ENCODE measurements at regions not wholly inside any gene's neighbourhood (a gene's known extent, or its start where the extent isn't known, plus 50 kb on each side); places are given as distances from the start of the nearest gene placed in this dataset.
A peak's percentile ranks its signal among the peaks of the same experiment; 100 is the strongest.

DNA sequence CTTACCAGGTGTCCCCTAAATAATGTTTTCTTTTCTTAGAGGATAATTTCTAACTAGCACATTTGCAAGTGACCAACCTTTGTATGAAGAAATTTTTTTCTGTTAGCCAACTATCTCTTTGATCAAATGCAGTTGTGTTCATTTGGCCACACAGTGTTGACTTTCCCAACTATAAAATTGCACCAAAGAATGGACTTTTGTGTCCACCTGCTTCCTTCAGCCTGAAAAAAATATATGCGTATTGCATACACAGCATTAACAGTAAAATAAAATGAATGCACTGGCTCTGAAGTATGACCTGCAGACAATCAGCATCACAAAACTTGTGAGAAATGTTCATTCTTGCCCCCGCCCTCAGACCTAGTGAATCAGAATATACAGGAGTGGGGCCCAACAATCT lies 342.0 kb downstream of the SEC23A start:
- DNase-seq = no peak

DNA sequence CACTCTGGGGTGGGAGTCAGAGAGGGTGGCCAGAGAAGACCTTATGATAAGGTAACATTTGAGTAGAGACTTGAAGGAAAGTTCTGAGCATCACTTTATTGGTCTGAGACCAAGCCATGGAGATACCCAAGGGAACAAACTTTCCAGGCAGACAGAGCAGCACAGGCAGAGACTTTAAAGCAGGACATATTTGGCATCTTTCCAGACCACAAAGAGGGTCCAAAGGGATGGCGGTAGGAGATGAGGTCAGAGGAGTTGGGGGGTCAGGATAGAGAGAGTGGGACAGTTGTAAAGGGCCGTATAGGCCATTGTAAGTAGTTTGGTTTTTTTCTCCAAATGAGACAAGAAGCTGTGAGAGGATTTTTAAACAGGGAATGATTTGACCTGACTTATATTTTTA lies 344.4 kb downstream of the SEC23A start:
- no peak for DNase-seq

GRCh38 chr14:38755036-38755435 lies 348.0 kb downstream of the SEC23A start:
- no peak for DNase-seq

DNA sequence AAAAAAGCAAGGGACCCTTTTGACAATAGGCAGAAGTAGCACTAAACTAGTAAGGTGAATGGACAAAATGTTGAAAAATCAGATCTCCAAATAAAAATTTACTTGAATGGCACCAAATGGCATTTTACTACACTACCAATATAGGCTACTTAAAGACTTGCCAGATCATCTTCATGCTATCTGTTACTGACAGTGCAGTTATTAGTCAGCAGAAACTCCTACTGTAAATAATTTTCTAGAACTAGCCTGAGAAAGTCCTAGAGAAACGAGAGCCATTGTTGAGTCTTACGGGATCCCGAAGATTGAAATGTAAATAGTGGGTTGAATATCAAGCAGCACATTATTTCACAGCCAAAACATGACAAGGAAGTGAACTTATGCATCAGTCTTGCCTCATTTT lies 350.3 kb downstream of the SEC23A start:
- DNase-seq = no peak

GRCh38 chr14:38752341-38752740 lies 350.7 kb downstream of the SEC23A start:
- DNase-seq = no peak

GRCh38 chr14:38751459-38751858 lies 351.6 kb downstream of the SEC23A start:
- no peak for DNase-seq

DNA sequence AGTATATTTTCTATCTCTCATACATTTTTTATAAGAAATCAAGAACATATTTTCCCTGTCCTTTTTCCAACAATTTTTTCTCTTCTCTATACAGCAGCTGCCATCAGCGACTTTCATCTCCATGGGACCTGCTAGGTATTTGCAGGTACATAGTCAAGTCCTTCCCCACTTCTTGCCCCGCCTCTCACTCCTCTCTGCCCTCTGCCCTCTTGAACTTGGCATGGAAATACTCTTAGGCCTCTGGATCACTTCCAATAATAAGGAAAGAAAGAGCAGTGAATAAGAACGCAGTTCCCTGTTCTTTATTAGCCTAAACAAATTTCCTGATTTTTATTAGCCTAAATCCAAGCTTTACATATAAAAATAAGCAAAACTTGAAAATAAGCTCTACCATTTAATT lies 353.1 kb downstream of the SEC23A start:
- DNase-seq = no peak

DNA sequence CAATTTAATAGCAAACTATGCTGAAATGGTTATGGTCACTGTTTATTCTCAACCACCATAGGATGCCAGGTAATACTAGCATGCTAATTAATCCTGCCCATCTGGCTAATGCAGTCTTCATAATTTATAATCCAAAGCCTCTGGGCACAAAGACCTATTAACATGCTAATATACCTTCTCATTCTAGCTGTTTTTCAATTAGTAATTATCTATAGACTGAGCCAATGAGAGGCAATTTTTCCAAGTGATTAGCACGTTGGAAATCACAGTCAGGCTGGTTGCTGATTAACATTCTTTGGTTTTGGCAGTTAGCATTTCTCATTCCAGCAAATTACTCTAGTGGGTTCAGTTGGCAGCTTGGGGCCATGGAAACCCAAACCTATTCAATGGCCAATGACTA lies 357.2 kb downstream of the SEC23A start:
- DNase-seq = no peak

- no peak for DNase-seq
Measured at GRCh38 chr14:38743966-38744584, 359.0 kb downstream of the SEC23A start.

DNA sequence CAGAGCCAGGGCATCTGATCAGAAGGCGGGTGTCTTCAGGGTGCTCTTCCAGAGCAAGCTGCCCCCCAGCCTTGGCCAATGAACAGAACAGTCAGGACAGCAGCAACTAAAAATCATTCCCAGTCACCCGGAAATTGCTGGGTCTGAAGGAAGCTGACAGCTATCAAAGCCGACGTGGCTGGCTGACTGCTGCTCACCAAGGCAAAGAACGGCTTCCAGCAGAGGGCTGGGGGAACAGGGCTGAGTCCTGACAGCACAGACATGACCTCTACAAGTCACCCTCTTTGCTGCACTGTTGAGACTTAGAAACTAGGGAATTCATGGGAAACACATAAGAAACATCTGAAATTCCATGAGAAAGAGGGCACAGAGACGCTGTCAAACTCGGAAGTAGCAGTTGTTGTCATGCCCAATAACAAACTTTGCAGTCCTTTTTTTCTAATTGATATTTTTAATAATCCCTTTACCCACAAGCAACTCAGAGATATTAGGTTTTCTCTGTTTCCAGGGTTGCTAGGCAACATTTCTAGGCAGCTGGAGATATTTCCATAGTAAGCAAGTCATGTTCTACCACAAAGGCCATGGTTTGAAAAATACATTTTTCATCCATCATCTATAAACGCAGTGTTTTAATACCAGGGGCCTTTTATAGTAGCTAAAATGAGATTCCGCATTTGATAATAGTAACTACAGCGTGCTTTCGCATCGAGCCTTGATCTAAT lies 365.2 kb downstream of the SEC23A start:
- DNase-seq = no peak

DNA sequence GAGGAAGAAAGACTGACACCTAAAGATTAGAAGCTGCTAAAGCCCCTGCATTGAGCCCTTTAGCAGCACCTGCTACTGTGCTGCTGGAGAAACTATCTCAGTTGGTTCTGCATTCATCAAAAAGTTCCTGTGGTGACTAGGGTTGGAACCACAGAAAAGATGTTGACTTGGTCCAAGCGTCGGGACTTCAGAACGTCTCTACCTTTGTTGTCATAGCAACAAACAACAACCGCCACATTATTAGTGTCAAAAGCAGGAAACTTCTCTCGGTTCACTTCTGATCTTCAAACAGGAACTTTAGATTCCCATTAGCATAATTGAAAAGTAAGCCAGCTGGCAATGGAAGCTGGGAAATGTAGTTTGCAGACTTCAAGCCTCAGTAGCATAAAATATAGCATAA lies 368.0 kb downstream of the SEC23A start:
- no peak for DNase-seq

DNA sequence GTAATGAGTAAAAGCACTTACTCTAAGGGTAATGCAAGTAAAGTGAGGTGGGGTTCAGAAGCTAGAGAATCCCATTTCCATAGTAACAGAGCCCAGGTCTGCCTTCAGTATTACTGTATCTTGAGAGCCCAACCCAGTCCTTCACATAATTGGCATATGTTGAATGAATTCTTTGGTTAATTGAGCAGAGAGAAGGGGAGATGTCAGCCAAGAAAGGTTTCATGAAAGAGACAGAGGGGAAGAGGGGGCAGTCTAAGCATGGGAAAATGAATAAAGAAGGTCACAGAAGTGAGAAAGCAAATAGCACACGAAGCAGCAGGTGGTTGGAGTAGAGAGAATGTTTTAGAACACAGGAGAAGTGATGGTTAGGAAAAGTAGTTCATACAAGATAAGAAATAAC lies 371.1 kb downstream of the SEC23A start:
- peak; percentile 62 for DNase-seq

DNA sequence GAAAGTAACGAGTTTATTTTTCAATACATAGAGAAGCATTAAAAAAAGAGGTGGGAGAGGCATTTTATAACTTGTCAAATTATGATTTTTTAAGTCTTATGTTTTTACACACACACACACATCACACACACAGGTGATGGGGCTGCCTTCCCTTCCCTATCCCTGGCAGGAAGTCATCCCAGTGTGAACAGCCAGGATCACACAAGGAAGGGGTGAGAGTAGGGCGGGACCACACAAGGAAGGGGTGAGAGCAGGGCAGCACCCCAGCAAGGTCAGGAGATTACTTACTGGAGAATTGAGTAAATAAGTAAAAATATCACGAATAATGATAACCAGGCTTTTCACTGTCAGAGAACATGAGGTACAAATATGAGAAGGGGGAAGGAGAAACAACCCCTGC lies 372.6 kb downstream of the SEC23A start:
- DNase-seq = no peak

GRCh38 chr14:38727731-38728130 lies 375.3 kb downstream of the SEC23A start:
- DNase-seq = no peak

DNA sequence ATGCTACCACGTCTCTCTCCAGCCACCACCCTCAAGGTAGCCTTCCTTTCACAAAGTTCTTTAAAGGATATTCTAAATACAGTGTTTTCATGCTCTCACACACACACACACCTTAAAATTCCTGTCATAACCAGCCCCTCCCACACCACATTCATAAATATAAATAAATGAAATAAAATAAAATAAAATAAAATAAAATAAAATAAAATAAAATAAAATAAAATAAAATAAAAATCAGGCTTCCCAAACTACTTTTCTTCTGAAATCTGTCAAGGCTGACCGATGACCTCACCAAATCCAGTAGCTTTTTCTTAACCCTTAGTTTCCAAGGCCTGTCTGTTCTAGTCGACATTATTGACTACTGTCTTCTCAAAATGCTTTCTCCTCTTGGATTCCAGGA lies 378.4 kb downstream of the SEC23A start:
- no peak for DNase-seq

- DNase-seq = no peak
Measured at GRCh38 chr14:38723959-38724358, 379.1 kb downstream of the SEC23A start.

- DNase-seq = no peak
Measured at GRCh38 chr14:38723277-38723676, 379.8 kb downstream of the SEC23A start.

- no peak for DNase-seq
Measured at GRCh38 chr14:38721822-38722431, 381.1 kb downstream of the SEC23A start.

GRCh38 chr14:38718519-38718918 lies 384.5 kb downstream of the SEC23A start:
- no peak for DNase-seq

DNA sequence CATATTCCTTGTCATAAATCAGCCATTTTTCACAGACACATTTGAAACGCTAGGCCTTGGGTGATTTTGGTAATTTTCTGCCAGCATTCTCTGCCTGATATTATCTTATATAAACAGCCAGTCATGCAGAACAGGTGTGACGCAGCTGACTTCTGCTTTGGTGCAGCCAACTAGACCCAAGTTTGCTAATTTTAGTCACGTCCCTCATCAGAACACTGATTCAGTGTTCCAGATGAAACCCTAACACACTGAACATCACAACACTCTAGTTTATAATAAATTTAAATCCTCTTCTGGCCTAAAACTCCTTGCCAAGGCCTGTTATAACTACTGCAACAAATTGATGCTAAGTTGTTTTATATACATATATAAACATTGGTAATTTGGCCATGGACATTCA lies 386.1 kb downstream of the SEC23A start:
- peak; percentile 83 for DNase-seq

- DNase-seq = no peak
Measured at GRCh38 chr14:38710881-38711280, 392.2 kb downstream of the SEC23A start.

DNA sequence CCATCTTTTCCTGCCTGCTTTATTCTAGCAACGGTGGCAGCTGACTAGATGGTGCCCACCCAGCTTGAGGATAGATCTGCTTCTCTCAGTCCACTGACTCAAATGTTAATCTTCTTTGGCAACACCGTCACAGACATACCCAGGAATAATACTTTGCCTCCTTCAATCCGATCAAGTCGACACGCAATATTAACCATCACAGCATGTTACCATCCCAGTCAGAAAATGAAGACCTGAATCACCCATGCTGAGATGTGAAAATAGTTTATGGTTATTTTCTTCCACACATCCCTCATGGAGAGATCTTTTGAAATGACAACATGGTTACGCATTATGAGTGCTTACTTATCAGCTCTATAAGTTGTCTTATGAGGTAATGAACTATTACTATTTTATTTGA lies 392.8 kb downstream of the SEC23A start:
- no peak for DNase-seq

DNA sequence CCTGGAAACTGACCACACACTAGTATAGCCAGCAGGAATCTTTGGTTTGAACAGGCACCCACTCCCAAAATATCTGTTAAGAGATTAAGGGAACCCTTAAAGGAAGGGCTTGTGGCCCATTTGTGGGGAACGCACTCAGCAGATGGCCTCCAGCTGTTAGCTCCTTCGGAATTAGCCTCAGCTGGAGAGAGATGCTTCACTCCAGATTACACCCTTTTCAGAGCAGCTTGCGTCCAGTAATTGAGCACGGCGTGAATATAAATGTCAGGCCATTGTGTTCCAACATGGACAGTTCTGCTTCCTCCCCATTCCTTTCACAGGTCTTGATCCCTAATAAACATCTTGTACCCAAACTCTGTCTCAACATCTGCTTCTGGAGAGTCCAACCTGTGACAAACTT lies 397.8 kb downstream of the SEC23A start:
- DNase-seq = no peak

GRCh38 chr14:38704220-38704619 lies 398.8 kb downstream of the SEC23A start:
- DNase-seq = no peak

GRCh38 chr14:38696925-38697324 lies 406.1 kb downstream of the SEC23A start:
- no peak for DNase-seq
